ENCODE measurements at regions not wholly inside any gene's neighbourhood (a gene's known extent, or its start where the extent isn't known, plus 50 kb on each side); places are given as distances from the start of the nearest gene placed in this dataset.

GRCh38 chr10:31678575-31679516 is 249.8 kb downstream of the ARHGAP12 start:
- TF ChIP-seq, protein P1, sequence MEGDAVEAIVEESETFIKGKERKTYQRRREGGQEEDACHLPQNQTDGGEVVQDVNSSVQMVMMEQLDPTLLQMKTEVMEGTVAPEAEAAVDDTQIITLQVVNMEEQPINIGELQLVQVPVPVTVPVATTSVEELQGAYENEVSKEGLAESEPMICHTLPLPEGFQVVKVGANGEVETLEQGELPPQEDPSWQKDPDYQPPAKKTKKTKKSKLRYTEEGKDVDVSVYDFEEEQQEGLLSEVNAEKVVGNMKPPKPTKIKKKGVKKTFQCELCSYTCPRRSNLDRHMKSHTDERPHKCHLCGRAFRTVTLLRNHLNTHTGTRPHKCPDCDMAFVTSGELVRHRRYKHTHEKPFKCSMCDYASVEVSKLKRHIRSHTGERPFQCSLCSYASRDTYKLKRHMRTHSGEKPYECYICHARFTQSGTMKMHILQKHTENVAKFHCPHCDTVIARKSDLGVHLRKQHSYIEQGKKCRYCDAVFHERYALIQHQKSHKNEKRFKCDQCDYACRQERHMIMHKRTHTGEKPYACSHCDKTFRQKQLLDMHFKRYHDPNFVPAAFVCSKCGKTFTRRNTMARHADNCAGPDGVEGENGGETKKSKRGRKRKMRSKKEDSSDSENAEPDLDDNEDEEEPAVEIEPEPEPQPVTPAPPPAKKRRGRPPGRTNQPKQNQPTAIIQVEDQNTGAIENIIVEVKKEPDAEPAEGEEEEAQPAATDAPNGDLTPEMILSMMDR (IDR thresholded peaks at IDR 0.05) = no peak
- TF ChIP-seq EZH2 (IDR thresholded peaks at IDR 0.05) = no peak
